WTC11 (cell line): ENCODE measurements at regions not wholly inside any gene's neighbourhood (a gene's known extent, or its start where the extent isn't known, plus 50 kb on each side); places are given as distances from the start of the nearest gene placed in this dataset.

Experiments used
- ATAC-seq: fragments of 200-7000 bp; cut with Tn5 transposase; 2 replicates; pipeline ENCODE4 v1.10.0; 2021; ENCODE audit warnings: mild to moderate bottlenecking, moderate library complexity
- CTCF ChIA-PET: fragments of 300-600 bp; sonication (Branson Sonifier 250); formaldehyde crosslinking; loops from one replicate; lab custom pipeline; 2021; ENCODE audit warnings: antibody characterized with exemption; lab: Charles Lee
- POLR2A ChIA-PET: fragments of 350-600 bp; sonication (Branson Sonifier 250); formaldehyde crosslinking; loops from one replicate; lab custom pipeline; 2021; ENCODE audit warnings: antibody characterized with exemption; lab: Charles Lee
- DNase-seq: peaks from one replicate; pipeline ENCODE4 v3.0.0; 2021; ENCODE audit warnings: low spot score
- H3K27ac Mint-ChIP-seq: 2 replicates; pipeline ENCODE4 v1.8.0; 2021; ENCODE audit warnings: mixed read lengths
- H3K27me3 Mint-ChIP-seq: 2 replicates; pipeline ENCODE4 v1.8.0; 2021; ENCODE audit warnings: low read depth, mild to moderate bottlenecking, moderate library complexity, mixed read lengths
- H3K36me3 Mint-ChIP-seq: 2 replicates; pipeline ENCODE4 v1.8.0; 2021; ENCODE audit warnings: mixed read lengths
- H3K4me1 Mint-ChIP-seq: 2 replicates; pipeline ENCODE4 v1.8.0; 2022; ENCODE audit warnings: mixed read lengths
- H3K4me3 Mint-ChIP-seq: 2 replicates; pipeline ENCODE4 v1.8.0; 2021; ENCODE audit warnings: mild to moderate bottlenecking, moderate library complexity, mixed read lengths
- H3K9me3 Mint-ChIP-seq: 2 replicates; pipeline ENCODE4 v1.8.0; 2021; ENCODE audit warnings: mixed read lengths
- ELF4 ChIP-seq: sonication (generic); formaldehyde crosslinking; IDR thresholded peaks from 2 replicates; pipeline ENCODE4 v1.8.1; 2022; ENCODE audit warnings: low read depth, mild to moderate bottlenecking, moderate library complexity, missing genetic modification reagents
- ESRRA ChIP-seq: sonication (generic); formaldehyde crosslinking; IDR thresholded peaks from 2 replicates; pipeline ENCODE4 v1.8.1; 2022; ENCODE audit warnings: mild to moderate bottlenecking, missing genetic modification reagents, borderline replicate concordance
- FOXP1 ChIP-seq: sonication (generic); formaldehyde crosslinking; IDR thresholded peaks from 2 replicates; pipeline ENCODE4 v1.8.0; 2022; ENCODE audit warnings: missing genetic modification reagents, mild to moderate bottlenecking, moderate library complexity, borderline replicate concordance
- HMGA2 ChIP-seq: fragments of 250-450 bp; sonication (Bioruptor Pico); IDR thresholded peaks from 2 replicates; pipeline ENCODE4 v1.4.0; 2021; ENCODE audit warnings: mild to moderate bottlenecking, moderate library complexity
- MXD4 ChIP-seq: fragments of 250-450 bp; sonication (Bioruptor Pico); IDR thresholded peaks from 2 replicates; pipeline ENCODE4 v1.8.0; 2021; ENCODE audit warnings: mild to moderate bottlenecking, moderate library complexity, borderline replicate concordance
- NR3C1 ChIP-seq: sonication (generic); formaldehyde crosslinking; conservative IDR thresholded peaks from 2 replicates; pipeline ENCODE4 v1.8.1; 2023; ENCODE audit warnings: low read depth, mild to moderate bottlenecking, missing genetic modification reagents
- OVOL2 ChIP-seq: fragments of 250-450 bp; sonication (Bioruptor Pico); IDR thresholded peaks from 2 replicates; pipeline ENCODE4 v1.9.0; 2021; ENCODE audit warnings: mild to moderate bottlenecking, borderline replicate concordance
- SMAD4 ChIP-seq: sonication (generic); formaldehyde crosslinking; IDR thresholded peaks from 2 replicates; pipeline ENCODE4 v1.8.0; 2022; ENCODE audit warnings: mild to moderate bottlenecking, missing genetic modification reagents
- SP1 ChIP-seq: sonication (generic); formaldehyde crosslinking; conservative IDR thresholded peaks from 2 replicates; pipeline ENCODE4 v1.8.1; 2022; ENCODE audit warnings: missing genetic modification reagents
- TCF7 ChIP-seq: sonication (generic); formaldehyde crosslinking; IDR thresholded peaks from 2 replicates; pipeline ENCODE4 v1.8.0; 2022; ENCODE audit warnings: mild to moderate bottlenecking, low read depth, missing genetic modification reagents, moderate library complexity
- TEAD1 ChIP-seq: sonication (generic); formaldehyde crosslinking; IDR thresholded peaks from 2 replicates; pipeline ENCODE4 v1.8.0; 2022; ENCODE audit warnings: mild to moderate bottlenecking, missing genetic modification reagents
- TP53 ChIP-seq: sonication (generic); formaldehyde crosslinking; IDR thresholded peaks from 2 replicates; pipeline ENCODE4 v1.8.1; 2023; ENCODE audit warnings: mild to moderate bottlenecking, missing genetic modification reagents
- ZBTB21 ChIP-seq: sonication (generic); formaldehyde crosslinking; IDR thresholded peaks from 2 replicates; pipeline ENCODE4 v1.8.1; 2023; ENCODE audit warnings: mild to moderate bottlenecking, missing genetic modification reagents, borderline replicate concordance
- ZNF219 ChIP-seq: sonication (generic); formaldehyde crosslinking; IDR thresholded peaks from 2 replicates; pipeline ENCODE4 v1.8.0; 2023; ENCODE audit warnings: missing genetic modification reagents, mild to moderate bottlenecking, borderline replicate concordance
- ZNF317 ChIP-seq: sonication (generic); formaldehyde crosslinking; IDR thresholded peaks from 2 replicates; pipeline ENCODE4 v1.8.1; 2023; ENCODE audit warnings: low read depth, mild to moderate bottlenecking, moderate library complexity, missing genetic modification reagents, borderline replicate concordance
- ZNF396 ChIP-seq: fragments of 250-450 bp; sonication (Bioruptor Pico); IDR thresholded peaks from 2 replicates; pipeline ENCODE4 v1.8.0; 2021; ENCODE audit warnings: mild to moderate bottlenecking, moderate library complexity, borderline replicate concordance
- ZNF416 ChIP-seq: fragments of 250-450 bp; sonication (Bioruptor Pico); IDR thresholded peaks from 2 replicates; pipeline ENCODE4 v1.9.0; 2021; ENCODE audit warnings: mild to moderate bottlenecking, inconsistent platforms
- ZNF423 ChIP-seq: fragments of 250-450 bp; sonication (Bioruptor Pico); IDR thresholded peaks from 2 replicates; pipeline ENCODE4 v2.1.2; 2022; ENCODE audit warnings: mild to moderate bottlenecking, moderate library complexity
- ZNF671 ChIP-seq: fragments of 250-450 bp; sonication (Bioruptor Pico); IDR thresholded peaks from 2 replicates; pipeline ENCODE4 v1.8.0; 2021; ENCODE audit warnings: mild to moderate bottlenecking
- TF ChIP-seq, protein P1 (sequence below): fragments of 250-450 bp; sonication (Bioruptor Pico); IDR thresholded peaks from 2 replicates; pipeline ENCODE4 v1.9.0; 2021; ENCODE audit warnings: mild to moderate bottlenecking
- TF ChIP-seq, protein P2 (sequence below): sonication (generic); formaldehyde crosslinking; IDR thresholded peaks from 2 replicates; pipeline ENCODE4 v1.8.0; 2023; ENCODE audit warnings: missing genetic modification reagents, mild to moderate bottlenecking, borderline replicate concordance
- TF ChIP-seq, protein P3 (sequence below): sonication (generic); formaldehyde crosslinking; IDR thresholded peaks from 2 replicates; pipeline ENCODE4 v1.8.1; 2023; ENCODE audit warnings: mild to moderate bottlenecking, missing genetic modification reagents, moderate library complexity
- TF ChIP-seq, protein P4 (sequence below): sonication (generic); formaldehyde crosslinking; IDR thresholded peaks from 2 replicates; pipeline ENCODE4 v1.8.0; 2023; ENCODE audit warnings: missing genetic modification reagents
- TF ChIP-seq, protein P5 (sequence below): fragments of 250-450 bp; sonication (Bioruptor Pico); IDR thresholded peaks from 2 replicates; pipeline ENCODE4 v1.8.0; 2021; ENCODE audit warnings: mild to moderate bottlenecking
- TF ChIP-seq, protein P6 (sequence below): sonication (generic); formaldehyde crosslinking; IDR thresholded peaks from 2 replicates; pipeline ENCODE4 v1.8.0; 2023; ENCODE audit warnings: mild to moderate bottlenecking, missing genetic modification reagents

DNA sequence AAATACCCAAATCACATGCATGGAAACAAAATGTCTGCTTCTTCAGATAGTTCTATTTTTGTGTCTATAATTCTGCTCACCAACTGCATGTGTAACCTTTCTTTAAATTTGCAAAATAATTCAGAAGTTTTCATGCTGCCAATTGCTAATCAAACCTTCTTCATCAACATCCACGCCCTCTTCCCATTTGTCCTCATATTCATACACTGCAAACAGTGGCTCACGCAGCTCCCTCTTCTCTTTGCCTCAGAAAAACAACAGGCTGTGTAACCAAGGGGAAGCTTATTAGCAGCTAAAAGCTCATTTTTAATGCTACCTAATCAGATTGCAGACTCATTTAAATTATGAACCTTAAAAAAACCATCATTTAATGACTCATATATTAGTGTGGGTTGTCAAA lies 555.0 kb upstream of the EPHA7 start:
- Mint-ChIP-seq H3K36me3 (no peaks in the 10 kb centered on the region), H3K9me3 (no peaks in the 10 kb centered on the region), H3K4me1 (peaks cover 14% of the 10 kb centered on the region), H3K27me3 (no peaks in the 10 kb centered on the region; the same call in 1 of the 2 replicates), H3K27ac (no peak overlapping the region), H3K4me3 (no peak overlapping the region)
- CTCF ChIA-PET = no interaction called here
- ATAC-seq (no peak), DNase-seq (no peak)
- TF ChIP-seq TCF7 (CRISPR knock-in tag) = no peak
- TF ChIP-seq, protein P1, sequence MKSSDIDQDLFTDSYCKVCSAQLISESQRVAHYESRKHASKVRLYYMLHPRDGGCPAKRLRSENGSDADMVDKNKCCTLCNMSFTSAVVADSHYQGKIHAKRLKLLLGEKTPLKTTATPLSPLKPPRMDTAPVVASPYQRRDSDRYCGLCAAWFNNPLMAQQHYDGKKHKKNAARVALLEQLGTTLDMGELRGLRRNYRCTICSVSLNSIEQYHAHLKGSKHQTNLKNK (CRISPR knock-in tag) = no peak
- no peak for TF ChIP-seq FOXP1 (CRISPR knock-in tag)
- TF ChIP-seq, protein P2, sequence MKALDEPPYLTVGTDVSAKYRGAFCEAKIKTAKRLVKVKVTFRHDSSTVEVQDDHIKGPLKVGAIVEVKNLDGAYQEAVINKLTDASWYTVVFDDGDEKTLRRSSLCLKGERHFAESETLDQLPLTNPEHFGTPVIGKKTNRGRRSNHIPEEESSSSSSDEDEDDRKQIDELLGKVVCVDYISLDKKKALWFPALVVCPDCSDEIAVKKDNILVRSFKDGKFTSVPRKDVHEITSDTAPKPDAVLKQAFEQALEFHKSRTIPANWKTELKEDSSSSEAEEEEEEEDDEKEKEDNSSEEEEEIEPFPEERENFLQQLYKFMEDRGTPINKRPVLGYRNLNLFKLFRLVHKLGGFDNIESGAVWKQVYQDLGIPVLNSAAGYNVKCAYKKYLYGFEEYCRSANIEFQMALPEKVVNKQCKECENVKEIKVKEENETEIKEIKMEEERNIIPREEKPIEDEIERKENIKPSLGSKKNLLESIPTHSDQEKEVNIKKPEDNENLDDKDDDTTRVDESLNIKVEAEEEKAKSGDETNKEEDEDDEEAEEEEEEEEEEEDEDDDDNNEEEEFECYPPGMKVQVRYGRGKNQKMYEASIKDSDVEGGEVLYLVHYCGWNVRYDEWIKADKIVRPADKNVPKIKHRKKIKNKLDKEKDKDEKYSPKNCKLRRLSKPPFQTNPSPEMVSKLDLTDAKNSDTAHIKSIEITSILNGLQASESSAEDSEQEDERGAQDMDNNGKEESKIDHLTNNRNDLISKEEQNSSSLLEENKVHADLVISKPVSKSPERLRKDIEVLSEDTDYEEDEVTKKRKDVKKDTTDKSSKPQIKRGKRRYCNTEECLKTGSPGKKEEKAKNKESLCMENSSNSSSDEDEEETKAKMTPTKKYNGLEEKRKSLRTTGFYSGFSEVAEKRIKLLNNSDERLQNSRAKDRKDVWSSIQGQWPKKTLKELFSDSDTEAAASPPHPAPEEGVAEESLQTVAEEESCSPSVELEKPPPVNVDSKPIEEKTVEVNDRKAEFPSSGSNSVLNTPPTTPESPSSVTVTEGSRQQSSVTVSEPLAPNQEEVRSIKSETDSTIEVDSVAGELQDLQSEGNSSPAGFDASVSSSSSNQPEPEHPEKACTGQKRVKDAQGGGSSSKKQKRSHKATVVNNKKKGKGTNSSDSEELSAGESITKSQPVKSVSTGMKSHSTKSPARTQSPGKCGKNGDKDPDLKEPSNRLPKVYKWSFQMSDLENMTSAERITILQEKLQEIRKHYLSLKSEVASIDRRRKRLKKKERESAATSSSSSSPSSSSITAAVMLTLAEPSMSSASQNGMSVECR = no peak
- TF ChIP-seq ESRRA (CRISPR knock-in tag) = no peak
- TF ChIP-seq, protein P3, sequence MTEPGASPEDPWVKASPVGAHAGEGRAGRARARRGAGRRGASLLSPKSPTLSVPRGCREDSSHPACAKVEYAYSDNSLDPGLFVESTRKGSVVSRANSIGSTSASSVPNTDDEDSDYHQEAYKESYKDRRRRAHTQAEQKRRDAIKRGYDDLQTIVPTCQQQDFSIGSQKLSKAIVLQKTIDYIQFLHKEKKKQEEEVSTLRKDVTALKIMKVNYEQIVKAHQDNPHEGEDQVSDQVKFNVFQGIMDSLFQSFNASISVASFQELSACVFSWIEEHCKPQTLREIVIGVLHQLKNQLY = no peak
- no peak for TF ChIP-seq ZNF416
- TF ChIP-seq, protein P4, sequence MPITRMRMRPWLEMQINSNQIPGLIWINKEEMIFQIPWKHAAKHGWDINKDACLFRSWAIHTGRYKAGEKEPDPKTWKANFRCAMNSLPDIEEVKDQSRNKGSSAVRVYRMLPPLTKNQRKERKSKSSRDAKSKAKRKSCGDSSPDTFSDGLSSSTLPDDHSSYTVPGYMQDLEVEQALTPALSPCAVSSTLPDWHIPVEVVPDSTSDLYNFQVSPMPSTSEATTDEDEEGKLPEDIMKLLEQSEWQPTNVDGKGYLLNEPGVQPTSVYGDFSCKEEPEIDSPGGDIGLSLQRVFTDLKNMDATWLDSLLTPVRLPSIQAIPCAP = no peak
- no peak for TF ChIP-seq TP53 (CRISPR knock-in tag)
- no peak for TF ChIP-seq SP1 (CRISPR knock-in tag)
- no peak for TF ChIP-seq ZBTB21 (CRISPR knock-in tag)
- TF ChIP-seq, protein P5, sequence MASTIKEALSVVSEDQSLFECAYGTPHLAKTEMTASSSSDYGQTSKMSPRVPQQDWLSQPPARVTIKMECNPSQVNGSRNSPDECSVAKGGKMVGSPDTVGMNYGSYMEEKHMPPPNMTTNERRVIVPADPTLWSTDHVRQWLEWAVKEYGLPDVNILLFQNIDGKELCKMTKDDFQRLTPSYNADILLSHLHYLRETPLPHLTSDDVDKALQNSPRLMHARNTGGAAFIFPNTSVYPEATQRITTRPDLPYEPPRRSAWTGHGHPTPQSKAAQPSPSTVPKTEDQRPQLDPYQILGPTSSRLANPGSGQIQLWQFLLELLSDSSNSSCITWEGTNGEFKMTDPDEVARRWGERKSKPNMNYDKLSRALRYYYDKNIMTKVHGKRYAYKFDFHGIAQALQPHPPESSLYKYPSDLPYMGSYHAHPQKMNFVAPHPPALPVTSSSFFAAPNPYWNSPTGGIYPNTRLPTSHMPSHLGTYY (CRISPR knock-in tag) = no peak
- no peak for TF ChIP-seq TEAD1
- POLR2A ChIA-PET = no interaction called here

DNA sequence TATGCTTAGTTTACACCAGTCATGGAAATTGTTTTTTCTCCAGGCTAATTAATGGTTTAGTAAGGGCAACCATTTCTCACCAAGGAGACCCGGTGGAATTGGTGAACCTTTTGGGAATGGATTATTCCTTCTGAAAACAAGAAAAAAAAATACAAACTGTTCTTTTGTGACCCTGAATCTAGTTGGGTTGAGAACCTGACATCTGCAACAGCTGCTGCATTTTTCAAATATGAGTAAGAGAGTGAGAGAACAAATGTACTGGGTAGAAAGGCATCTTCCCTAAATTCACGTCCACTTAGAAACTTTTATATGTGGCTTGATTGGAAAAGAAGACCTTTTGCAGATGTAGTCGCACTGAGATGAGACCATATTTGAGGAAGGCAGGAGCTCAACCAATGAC lies 553.4 kb upstream of the EPHA7 start:
- CTCF ChIA-PET = no interaction called here
- H3K4me3 Mint-ChIP-seq = no peak overlapping the region
- DNase-seq (no peak), ATAC-seq (no peak)
- H3K27me3 Mint-ChIP-seq = no peaks in the 10 kb centered on the region; the same call in 1 of the 2 replicates
- no peaks in the 10 kb centered on the region for H3K9me3 Mint-ChIP-seq
- peaks cover 24% of the 10 kb centered on the region for H3K4me1 Mint-ChIP-seq
- POLR2A ChIA-PET = no interaction called here
- H3K27ac Mint-ChIP-seq = no peak overlapping the region
- no peaks in the 10 kb centered on the region for H3K36me3 Mint-ChIP-seq
- TF ChIP-seq ZNF671 (CRISPR knock-in tag) (no peak), ELF4 (CRISPR knock-in tag) (no peak), NR3C1 (no peak), ESRRA (CRISPR knock-in tag) (no peak), ZNF317 (CRISPR knock-in tag) (no peak), ZNF219 (no peak), HMGA2 (CRISPR knock-in tag) (no peak), MXD4 (CRISPR knock-in tag) (no peak), ZNF396 (CRISPR knock-in tag) (no peak), OVOL2 (CRISPR knock-in tag) (no peak), ZNF423 (CRISPR knock-in tag) (no peak), SMAD4 (CRISPR knock-in tag) (no peak), SP1 (CRISPR knock-in tag) (no peak)
- TF ChIP-seq, protein P6, sequence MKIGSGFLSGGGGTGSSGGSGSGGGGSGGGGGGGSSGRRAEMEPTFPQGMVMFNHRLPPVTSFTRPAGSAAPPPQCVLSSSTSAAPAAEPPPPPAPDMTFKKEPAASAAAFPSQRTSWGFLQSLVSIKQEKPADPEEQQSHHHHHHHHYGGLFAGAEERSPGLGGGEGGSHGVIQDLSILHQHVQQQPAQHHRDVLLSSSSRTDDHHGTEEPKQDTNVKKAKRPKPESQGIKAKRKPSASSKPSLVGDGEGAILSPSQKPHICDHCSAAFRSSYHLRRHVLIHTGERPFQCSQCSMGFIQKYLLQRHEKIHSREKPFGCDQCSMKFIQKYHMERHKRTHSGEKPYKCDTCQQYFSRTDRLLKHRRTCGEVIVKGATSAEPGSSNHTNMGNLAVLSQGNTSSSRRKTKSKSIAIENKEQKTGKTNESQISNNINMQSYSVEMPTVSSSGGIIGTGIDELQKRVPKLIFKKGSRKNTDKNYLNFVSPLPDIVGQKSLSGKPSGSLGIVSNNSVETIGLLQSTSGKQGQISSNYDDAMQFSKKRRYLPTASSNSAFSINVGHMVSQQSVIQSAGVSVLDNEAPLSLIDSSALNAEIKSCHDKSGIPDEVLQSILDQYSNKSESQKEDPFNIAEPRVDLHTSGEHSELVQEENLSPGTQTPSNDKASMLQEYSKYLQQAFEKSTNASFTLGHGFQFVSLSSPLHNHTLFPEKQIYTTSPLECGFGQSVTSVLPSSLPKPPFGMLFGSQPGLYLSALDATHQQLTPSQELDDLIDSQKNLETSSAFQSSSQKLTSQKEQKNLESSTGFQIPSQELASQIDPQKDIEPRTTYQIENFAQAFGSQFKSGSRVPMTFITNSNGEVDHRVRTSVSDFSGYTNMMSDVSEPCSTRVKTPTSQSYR (CRISPR knock-in tag) = no peak
- TF ChIP-seq, protein P4 = no peak
